Esophagus mucosa (tissue), 1 donor: ENCODE measurements at regions not wholly inside any gene's neighbourhood (a gene's known extent, or its start where the extent isn't known, plus 50 kb on each side); places are given as distances from the start of the nearest gene placed in this dataset.
"Not testable (repeated sequence)": the region's sequence is repeated elsewhere in the genome, so short reads cannot be mapped to it uniquely, and the experiment has no call there.

ENCODE experiments used
- ATAC-seq: fragments of 200-7000 bp; cut with Tn5 transposase; one replicate; pipeline ENCODE4 v1.9.1; 2020
- donor health status: DM: yes; HTN: yes; CAD: no.

DNA sequence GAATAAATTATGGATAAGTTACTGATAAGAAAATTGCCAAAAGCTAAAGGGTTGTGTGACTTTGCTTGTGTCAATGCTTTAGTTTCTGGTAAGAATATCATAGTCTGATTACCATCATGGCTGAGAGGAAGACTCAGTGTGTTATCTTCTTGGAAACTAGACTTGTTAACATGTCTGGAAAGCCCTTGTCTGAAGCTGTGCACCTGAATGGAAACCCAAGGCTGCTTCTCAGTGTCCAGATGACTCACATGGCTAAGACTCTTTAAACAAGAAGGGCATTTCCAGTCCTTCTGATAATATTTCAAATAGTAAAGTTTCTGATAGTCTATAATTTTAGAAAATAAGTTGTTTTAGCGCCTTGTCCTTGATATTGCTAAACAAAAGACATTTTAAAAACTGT lies 1092.7 kb downstream of the PLA2G4A start:
- no peak for ATAC-seq

DNA sequence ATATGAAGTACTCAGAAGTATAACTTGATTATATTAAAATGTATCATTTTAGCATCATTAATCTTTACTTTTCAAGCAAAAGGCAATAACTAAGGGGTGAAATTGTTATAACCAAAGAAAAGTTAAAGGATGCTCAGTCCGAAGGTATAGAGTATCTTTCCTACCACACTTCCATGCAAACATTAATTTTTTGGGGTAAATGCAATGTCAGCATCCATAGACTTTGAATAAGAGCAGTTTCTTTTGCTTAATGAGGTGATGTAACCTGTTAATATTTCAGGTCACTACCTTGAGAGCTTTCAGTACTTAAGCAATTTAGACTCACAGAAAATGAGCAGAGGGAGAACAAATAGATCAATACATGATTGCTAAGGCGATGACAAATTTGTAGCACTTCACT lies 1093.5 kb downstream of the PLA2G4A start:
- ATAC-seq: no peak

DNA sequence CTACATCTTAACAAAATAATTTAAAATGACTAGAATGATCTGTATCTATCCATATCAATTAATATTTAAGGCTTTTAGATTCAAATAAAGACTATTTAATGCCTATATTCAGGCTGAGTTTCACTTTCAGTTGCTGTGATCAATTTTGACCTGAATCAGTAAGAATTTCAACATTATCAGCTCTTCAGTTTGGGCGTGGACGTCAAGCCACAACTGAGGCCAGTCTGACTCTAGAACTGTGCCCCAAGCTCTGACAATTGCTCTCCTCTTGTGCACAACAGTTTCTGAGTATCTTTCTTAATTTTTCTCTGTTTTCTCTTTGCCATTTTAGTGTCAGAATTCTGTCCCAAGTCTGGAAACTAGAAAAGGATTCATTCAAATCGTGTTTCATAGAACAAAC lies 1095.5 kb downstream of the PLA2G4A start:
- ATAC-seq: no peak

DNA sequence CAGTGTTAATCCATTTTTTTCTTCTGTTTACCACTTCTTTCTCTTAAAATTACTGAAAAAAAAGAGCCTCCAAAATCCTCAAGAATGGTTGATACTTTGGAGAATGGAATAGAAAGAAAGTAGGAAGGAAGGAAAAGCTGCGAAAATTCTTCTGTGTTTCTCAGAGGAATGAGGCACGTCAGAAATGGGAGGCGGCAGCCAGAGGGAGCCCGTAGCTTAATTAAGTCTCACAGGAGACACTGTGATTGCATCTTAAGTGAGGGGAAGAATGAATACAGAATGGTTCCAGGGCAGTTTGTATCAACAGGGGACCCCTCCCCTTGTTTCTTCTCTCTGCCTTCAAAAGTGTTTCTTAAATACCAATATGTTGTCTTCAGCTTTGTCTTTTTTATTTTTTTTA lies 1099.5 kb downstream of the PLA2G4A start:
- ATAC-seq: no peak

DNA sequence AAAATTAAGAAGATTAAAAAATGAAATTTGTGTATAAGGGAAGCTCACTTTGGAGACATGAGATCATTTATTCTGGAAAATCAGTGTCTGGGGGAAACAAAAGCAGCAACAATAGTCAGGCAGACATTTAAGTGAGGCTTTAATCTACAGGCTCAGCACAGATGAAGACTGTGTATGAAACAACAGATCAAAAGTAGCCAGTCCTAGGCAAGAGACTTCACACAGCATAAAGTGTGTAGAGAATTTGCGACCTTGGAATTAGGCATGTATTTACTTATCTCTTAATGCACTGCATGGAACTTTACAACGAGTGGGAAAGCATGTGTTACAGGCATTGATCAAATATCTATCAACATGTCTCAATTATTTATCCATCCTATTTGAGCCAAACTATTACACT lies 1099.9 kb downstream of the PLA2G4A start:
- no peak for ATAC-seq

DNA sequence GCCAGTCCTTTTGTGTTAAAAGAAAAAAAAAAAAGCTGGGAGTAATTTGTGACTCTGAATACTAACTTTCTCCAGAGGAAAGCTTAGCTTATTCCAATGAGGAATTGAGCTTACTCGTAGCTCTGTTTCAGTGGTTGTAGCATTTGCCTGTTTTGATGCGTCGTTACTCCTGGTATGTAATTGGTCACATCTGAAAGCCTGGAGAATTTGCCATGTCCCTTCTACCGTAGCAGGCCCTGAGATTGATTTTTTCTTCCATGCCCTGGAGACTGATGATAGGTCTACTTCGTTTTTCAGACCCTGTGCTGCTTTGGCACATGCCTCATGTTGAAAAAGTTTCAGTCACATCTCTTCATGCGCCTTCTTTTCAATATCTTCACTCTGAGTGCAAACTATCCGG lies 1103.0 kb downstream of the PLA2G4A start:
- ATAC-seq: no peak

DNA sequence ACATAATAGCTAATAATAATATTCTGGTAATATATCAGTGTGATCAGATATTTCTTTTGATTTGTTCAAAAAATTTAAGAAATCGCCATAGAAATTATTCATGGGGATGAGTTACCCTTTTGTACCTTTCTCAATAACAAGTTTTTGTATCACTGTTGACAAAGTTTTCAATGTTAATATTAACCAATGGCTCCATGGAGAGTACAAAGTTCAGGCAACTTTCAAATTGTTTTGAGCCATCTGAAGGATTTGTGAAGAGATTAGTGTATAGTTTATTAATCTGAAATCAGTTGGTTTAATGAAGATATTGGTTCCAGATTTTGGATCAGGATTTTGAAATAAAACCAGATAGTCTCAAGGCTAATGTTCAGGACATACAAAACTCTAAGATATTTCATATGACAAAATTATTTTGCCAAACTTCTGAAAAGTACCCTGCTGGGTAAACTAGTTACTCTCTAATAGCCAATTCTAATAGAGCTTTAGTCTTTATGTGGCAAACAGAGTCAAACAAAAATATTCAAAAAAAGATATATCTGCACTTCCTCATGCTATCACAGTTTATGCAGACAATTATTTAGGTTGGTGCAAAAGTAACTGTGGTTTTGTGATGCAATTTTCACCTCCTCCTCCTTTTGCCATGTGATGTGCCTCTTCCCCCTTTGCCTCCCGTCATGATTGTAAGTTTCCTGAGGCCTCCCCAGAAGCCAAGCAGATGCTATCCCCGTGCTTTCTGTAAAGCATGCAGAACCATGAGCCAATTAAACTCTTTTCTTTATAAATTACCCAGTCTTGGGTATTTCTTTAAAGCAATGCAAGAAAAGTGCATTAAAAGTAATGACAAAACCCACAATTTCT lies 1105.0 kb downstream of the PLA2G4A start:
- ATAC-seq: no peak

DNA sequence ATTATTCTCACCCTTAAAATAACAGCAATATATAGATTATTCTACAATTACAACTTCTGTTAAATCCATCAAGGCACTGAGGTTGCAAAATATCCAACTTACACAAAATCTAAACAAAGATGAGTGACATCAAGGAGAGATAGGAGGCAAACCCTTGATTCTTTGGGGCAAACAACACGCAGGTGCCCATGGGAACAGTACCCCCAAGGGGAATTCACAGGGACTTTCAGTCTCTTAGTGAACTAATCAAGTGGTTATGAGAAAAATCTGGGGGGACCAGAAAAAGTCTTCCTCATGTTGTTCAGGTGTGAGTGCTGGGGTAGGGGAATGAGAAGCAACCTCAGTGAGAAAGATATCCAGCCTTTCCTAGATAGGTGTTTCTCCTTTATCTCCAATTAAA lies 1107.9 kb downstream of the PLA2G4A start:
- no peak for ATAC-seq

DNA sequence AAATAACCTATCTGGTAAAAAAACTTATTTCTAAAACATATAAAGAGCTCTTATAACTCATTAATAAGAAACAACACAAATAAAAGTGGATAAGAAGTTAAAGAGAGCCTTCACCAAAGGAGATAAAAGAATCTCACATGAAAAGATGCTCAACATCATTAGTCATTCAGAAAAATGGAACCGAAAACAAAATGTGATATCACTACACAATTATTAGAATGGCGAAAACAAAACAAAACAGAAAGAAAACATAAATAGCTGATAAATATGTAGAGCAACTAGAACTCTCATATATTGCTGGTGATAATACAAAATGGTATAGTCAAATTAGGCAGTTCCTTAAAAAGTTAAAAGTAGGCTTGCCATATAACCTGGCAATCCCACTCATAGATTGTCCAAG lies 1109.3 kb downstream of the PLA2G4A start:
- no peak for ATAC-seq

DNA sequence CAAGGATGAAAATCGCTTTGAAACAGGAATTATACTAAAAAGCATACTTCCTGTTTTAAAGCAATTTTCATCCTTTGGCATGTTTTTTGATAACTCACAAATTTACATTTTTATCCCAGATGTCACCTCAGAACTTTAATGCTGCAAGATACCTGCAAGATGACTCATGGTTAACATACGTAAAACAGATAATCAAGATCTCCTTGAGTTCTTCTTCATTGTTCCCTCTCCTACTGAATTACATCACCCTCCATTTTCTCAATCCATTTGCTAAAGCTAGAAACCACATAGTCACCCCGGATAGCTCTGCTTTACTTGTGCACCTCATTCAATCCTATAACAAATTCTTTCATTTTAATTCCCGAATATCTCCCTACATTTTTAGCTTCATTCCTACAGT lies 1114.2 kb downstream of the PLA2G4A start:
- no peak for ATAC-seq

DNA sequence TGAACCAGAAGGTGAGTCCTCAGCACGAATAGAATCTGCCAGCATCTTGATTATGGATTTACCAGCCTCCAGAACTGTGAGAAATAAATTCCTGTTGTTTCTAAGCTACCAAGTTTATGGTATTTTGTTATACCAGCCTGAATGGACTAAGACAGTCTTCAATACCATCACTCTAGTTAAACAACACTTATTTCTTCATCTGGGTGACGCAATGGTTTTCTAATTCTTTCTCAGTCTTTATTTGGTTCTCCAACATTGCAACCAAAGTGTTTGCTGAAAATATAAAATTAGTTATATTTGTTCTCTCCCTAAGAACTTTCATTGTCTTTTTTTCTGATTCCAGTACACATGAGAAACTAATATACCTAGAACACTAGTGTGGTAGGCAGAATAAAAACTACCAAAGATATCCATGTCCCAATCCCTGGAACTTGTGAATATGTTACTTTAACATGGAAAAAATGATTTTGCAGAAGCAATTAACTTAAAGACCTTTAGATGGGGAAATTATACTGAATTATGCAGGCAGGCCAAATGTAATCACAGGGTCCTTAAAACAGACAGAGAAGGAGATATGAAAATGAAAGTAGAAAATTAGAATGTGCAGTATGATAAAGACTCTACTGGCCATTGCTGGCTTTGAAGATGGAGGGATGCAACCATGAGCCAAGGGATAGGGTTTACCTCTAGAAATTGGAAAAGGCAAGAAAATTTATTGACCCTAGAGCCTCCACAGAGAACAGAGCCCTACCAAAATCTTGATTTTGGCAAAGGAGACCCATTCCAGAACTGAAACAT lies 1115.1 kb downstream of the PLA2G4A start:
- ATAC-seq: no peak

DNA sequence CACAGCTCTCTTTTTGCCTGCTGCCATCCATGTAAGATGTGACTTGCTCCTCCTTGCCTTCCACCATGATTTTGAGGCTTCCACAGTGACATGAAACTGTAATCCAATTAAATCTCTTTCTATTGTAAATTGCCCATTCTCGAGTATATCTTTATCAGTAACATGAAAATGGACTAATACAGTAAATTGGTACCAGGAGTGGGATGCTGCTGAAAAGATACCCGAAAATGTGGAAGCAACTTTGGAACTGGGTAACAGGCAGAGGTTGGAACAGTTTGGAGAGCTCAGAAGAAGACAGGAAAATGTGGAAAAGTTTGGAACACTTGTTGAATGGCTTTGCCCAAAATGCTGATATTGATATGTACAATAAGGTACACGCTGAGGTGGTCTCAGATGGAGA lies 1117.9 kb downstream of the PLA2G4A start:
- ATAC-seq: not testable (repeated sequence)

DNA sequence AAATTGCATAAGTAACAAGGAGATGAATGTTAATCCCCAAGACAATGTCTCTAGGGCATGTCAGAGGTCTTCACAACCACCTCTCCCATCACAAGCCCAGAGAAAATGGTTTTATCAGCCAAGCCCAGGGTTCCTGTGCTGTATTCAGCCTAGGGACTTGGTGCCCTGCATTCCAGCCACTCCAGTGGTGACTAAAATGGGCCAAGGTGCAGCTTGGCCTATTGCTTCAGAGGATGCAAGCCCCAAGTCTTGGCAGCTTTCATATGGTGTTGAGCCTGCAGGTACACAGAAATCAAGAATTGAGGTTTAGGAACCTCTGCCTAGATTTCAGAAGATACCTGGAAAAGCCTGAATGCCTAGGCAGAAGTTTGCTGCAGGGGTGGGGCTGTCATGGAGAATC lies 1118.6 kb downstream of the PLA2G4A start:
- ATAC-seq: no peak

DNA sequence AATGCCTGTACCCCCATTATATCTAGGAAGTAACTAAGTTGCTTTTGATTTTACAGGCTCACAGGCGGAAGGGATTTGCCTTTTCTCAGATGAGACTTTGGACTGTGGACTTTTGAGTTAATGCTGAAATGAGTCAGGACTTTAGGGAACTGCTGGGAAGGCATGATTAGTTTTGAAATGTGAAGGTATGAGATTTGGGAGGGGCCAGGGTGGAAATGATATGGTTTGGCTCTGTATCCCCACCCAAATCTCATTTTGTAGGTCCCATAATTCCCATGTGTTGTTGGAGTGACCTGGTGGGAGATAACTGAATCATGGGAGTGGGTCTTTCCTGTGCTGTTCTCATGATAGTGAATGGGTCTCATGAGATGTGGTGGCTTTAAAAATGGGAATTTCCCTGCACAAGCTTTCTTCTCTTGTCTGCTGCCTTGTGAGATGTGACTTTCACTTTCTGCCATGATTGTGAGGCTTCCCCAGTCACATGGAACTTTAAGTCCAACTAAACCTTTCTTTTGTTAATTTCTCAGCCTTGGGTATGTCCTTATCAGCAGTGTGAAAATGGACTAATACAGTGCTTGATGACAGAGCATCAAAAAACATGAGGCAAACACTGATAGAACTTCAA lies 1119.5 kb downstream of the PLA2G4A start:
- ATAC-seq: no peak

DNA sequence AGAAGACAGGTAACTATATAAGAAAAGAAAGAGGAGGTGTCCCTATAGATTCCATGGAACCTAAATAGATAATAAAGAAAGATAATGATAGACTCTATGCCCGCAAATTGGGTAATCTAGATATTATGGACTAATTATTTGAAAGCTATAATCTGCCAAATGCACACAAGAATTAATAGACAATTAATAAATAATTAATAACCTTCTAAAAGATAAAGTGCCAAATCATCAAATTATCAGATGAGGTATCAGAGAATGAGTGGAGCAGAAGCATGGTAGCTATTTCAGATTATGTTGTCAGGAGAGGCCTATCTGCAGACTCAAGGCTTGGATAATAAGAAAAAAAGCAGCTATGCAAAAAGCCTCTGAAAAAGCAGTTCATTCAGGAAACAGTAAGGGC lies 1120.8 kb downstream of the PLA2G4A start:
- ATAC-seq: no peak

DNA sequence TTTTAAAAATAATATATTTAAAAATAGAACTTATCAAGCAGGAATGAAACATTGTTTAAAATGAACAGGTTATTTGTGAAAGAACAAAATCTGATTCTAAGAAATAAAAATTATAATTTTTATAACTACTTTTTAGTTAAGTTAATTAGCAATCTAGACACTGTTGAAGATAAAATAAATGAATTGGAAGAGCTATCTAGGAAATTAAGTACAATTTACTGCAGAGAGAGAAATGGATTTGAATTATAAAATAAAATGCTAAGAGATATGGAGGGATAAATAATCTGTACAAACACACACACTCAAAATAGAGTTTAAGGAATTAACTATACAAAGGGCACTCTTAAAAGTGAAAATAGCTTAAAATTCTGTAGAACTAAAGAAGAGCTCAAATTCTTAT lies 1123.1 kb downstream of the PLA2G4A start:
- no peak for ATAC-seq

DNA sequence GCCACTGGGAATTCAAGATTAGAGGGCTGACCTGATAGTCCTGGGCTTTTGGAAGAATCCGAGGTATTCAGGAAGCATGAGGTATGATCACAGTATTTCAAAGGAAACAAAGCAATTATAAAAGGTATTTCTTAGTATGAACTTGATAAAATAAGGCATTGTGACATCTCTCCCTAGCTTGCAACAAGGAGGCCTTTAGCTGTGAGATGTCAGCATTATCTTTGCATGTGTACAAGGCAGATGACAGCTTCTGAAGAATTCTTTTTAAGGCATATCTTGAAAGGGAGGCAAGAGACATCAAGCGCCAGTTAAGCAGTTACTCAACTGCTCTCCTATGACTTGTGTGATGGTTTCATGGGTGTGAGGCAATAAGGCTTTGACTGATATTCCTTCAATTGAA lies 1123.7 kb downstream of the PLA2G4A start:
- no peak for ATAC-seq

DNA sequence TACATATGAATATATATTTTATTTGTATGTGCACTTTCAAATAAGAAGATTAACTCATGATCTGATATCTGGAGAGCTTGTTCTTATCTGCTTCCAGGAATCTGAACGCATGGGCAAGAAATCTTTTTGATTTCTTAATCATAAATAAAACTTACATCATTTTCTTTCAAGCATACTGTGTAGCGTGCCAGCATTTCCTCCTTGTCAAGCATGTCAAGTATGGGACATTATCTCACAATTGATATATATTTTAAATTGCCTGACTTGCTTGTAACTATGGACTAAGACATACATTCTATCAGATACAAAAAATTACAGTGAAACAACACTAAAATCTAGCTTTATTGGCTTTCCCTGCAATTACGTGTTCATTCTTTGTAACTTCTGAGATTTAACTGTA lies 1128.2 kb downstream of the PLA2G4A start:
- no peak for ATAC-seq

DNA sequence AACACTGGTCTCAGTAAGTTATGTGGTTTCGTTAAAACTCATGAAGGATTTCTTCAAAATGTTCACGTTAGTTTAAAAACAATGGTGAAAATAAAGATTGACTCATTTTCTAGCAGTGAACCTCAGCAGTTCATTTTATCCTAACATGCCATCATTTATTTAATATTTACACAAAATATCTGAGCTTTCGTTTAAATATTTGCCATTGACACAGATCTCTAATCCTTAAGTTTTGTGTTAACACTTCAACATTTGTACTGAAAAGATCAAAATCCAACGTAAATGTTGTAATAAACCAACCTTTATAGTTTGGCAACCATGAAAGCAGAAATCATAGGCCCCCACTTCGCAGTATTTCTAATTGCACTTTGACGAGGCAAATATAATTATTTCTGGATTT lies 1129.5 kb downstream of the PLA2G4A start:
- ATAC-seq: no peak

DNA sequence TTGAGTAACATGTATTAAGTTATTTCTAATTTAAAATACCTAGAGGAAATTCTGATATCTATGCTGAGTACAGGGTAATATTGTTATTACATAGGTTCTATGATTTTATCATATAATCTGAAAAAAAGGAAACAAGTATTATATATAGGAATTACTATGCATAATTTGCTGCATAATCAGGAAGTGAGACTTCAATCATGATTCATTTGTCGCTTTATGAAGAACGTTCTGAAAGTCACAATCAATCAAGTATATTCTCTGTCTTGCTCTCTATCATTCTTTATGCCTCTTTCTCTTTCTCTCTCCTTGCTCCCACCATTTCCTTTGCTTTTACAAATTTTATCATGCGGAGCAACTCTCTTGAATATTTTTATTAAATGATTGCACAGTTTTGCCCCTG lies 1130.3 kb downstream of the PLA2G4A start:
- no peak for ATAC-seq

DNA sequence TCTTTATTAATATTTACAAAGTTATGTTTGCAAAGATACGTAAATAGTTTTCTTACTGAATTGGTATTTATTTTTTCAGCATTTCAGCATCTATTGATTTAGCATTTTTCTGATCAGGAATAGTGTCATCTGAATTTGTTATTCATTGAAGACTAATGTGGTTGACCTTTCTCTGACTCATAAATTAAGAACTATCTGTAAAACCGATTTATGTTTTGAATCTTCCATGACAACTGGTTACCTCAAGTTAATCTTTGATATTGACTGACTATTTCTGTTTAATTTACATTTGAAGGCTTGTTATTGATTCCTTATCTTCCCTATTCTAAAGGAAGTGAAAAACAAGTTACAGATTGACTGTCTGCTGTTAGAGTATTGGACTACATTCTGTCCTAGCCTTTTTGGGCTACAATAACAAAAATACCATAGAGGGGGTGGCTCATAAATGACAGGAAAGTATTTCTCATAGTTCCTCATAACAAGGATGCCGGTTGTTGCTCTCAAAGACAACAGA lies 1131.4 kb downstream of the PLA2G4A start:
- ATAC-seq: no peak

DNA sequence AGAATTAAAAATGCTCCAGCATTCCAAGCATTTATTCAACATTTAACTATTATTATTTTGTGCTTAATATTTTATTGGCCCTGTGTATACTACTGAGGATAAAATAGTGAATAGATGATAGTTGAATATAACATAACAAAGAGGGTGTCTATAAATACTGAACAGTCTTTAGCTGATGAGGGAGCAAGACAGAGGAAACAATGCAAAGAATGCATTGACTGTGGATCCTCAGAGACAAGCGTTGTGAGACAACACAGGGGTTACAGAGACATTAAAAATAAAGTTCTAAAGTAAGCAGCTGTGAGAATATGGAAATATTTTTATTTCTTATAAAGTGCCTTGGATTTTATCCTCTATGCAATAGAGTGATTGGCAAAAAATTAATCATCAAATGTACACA lies 1133.1 kb downstream of the PLA2G4A start:
- ATAC-seq: no peak

DNA sequence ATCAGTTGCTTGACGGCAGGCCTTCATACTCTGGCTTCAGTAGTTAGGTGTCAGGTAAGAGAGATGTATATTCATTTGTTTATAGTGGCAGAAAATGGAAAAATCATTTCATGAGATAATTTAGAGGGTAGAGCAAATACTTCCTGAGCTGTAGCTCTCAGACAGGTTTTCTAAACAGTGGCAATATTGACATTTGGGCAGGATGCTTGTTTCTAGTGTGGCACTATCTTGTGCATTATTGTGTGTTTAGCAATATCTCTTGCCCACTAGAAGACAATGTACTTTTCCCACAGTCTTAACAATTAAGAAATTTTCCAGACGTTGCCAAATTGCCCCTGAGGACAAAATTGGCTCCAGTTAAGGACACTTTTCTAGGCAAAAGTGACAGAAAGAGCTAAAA lies 1143.1 kb downstream of the PLA2G4A start:
- no peak for ATAC-seq

DNA sequence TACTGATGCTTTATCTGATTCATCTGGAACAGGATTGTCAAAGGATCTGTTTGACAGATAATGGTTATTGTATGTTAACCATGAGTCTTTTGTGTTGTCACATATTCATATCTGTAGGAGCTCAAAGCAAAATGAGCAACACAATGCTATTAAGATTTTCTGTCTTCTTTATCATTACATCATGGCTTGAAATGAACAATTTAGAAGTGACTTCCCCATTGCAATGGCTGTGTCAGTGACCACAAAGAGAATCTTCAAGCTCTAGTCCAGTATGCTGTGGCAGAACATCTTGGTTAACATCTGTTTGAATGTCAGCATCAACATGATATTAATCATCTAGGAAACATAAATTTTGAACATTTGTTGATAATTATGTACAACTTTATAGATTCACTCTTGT lies 1148.5 kb downstream of the PLA2G4A start:
- ATAC-seq: no peak
